Lung (tissue), 11 donors: ENCODE measurements at regions not wholly inside any gene's neighbourhood (a gene's known extent, or its start where the extent isn't known, plus 50 kb on each side); places are given as distances from the start of the nearest gene placed in this dataset.

Experiments used
- ATAC-seq: fragments of 200-7000 bp; cut with Tn5 transposase; one replicate; pipeline ENCODE4 v1.9.1; 2020; ENCODE audit warnings: moderate number of reproducible peaks; ENCODE audit not compliant: insufficient read depth, low FRiP score
- DNase-seq, 3 donors: peaks; one replicate each; pipeline ENCODE4 v3.0.0-alpha.2; 2013 to 2017
- H3K27ac ChIP-seq, 2 donors: one replicate each; pipeline ENCODE4 v1.5.1; 2013; ENCODE audit warnings: mild to moderate bottlenecking in 2 of 2, moderate library complexity in 2 of 2, control low read depth in 1 of 2, inconsistent platforms in 1 of 2, low read depth in 1 of 2, low read length in 1 of 2
- H3K27me3 ChIP-seq, 3 donors: one replicate each; pipeline ENCODE4 v1.5.1; 2013; ENCODE audit warnings: low read length in 2 of 3; ENCODE audit not compliant: control insufficient read depth in 3 of 3, insufficient read depth in 3 of 3
- H3K36me3 ChIP-seq, 4 donors: one replicate each; pipeline ENCODE4 v1.5.1; 2013; ENCODE audit warnings: low read length in 4 of 4, mild to moderate bottlenecking in 1 of 4, moderate library complexity in 1 of 4; ENCODE audit not compliant: control insufficient read depth in 4 of 4, insufficient read depth in 4 of 4
- H3K4me1 ChIP-seq, 5 donors: one replicate each; pipeline ENCODE4 v1.5.1; 2013; ENCODE audit warnings: low read length in 5 of 5, mild to moderate bottlenecking in 2 of 5, moderate library complexity in 1 of 5; ENCODE audit not compliant: control insufficient read depth in 5 of 5, insufficient read depth in 5 of 5
- H3K4me3 ChIP-seq: one replicate; pipeline ENCODE4 v1.5.1; 2013; ENCODE audit warnings: mild to moderate bottlenecking, control low read depth, moderate library complexity
- H3K9ac ChIP-seq, 2 donors: one replicate each; pipeline ENCODE4 v1.5.1; 2013; ENCODE audit warnings: low read length in 2 of 2, control low read depth in 1 of 2; ENCODE audit not compliant: insufficient read depth in 1 of 2
- H3K9me3 ChIP-seq, 4 donors: one replicate each; pipeline ENCODE4 v1.5.1; 2013; ENCODE audit warnings: low read length in 3 of 4, mild to moderate bottlenecking in 1 of 4, moderate library complexity in 1 of 4; ENCODE audit not compliant: control insufficient read depth in 4 of 4, insufficient read depth in 3 of 4
- CTCF ChIP-seq: IDR thresholded peaks from 2 replicates; pipeline ENCODE4 v1.5.1; 2012; ENCODE audit warnings: mild to moderate bottlenecking; ENCODE audit errors: control extremely low read depth, extremely low read depth
- WGBS, 2 donors: extraction: QIAGEN DNeasy Blood & Tissue Kit; methylation state at CpG; one replicate each; pipeline ENCODE4 v1.1.7; 2013; 5-methylcytosine and 5-hydroxymethylcytosine counted together
- donor health status: control.
- donor health status: control.
- donor health status: Bipolar disorder and iron deficiency.
- donor health status: healthy.
- donor health status: DM: yes; HTN: yes; CAD: no.

GRCh38 chr5:124114911-124115310, 602.9 kb downstream of the CSNK1G3 start:
- ATAC-seq (no peak), DNase-seq (no peak)
- H3K36me3 ChIP-seq: no peaks in the 10 kb centered on the region
- no peak overlapping the region for H3K9ac ChIP-seq
- H3K27ac ChIP-seq: no peak overlapping the region
- H3K4me3 ChIP-seq: no peak overlapping the region
- no peak for TF ChIP-seq CTCF
- H3K4me1 ChIP-seq: peaks cover 0 to 6% (median 0%) of the 10 kb centered on the region in 5 donors
- peaks cover 0 to 2% (median 0%) of the 10 kb centered on the region in 4 donors for H3K9me3 ChIP-seq
- no peaks in the 10 kb centered on the region for H3K27me3 ChIP-seq

GRCh38 chr5:124111886-124112285, 599.9 kb downstream of the CSNK1G3 start:
- 91 to 95% methylated on average over 2 of the region's 2 CpGs for WGBS, 2 donors
- no peak overlapping the region for H3K9ac ChIP-seq

GRCh38 chr5:124110942-124111341, 599.0 kb downstream of the CSNK1G3 start:
- no peaks in the 10 kb centered on the region for H3K27me3 ChIP-seq
- H3K4me1 ChIP-seq: peaks cover 0 to 6% (median 0%) of the 10 kb centered on the region in 5 donors
- no peak for ATAC-seq
- no peak overlapping the region for H3K4me3 ChIP-seq
- no peak overlapping the region for H3K9ac ChIP-seq
- H3K36me3 ChIP-seq: no peaks in the 10 kb centered on the region
- peak in 2 of 3 donors; percentile 30 to 59 for DNase-seq
- WGBS, 2 donors: 81 to 82% methylated on average over 1 of the region's 1 CpG
- no peak for TF ChIP-seq CTCF
- no peak overlapping the region for H3K27ac ChIP-seq
- H3K9me3 ChIP-seq: no peaks in the 10 kb centered on the region

More at GRCh38 chr5:124111886-124112285, 599.9 kb downstream of the CSNK1G3 start:
- Histone ChIP-seq H3K4me1 (peaks cover 0 to 6% (median 0%) of the 10 kb centered on the region in 5 donors), H3K27me3 (no peaks in the 10 kb centered on the region), H3K4me3 (no peak overlapping the region), H3K27ac (no peak overlapping the region), H3K36me3 (no peaks in the 10 kb centered on the region), H3K9me3 (no peaks in the 10 kb centered on the region)
- no peak for TF ChIP-seq CTCF
- no peak for ATAC-seq
- no peak for DNase-seq

GRCh38 chr5:124105326-124105725, 593.3 kb downstream of the CSNK1G3 start:
- Histone ChIP-seq H3K27me3 (no peaks in the 10 kb centered on the region), H3K4me3 (no peak overlapping the region), H3K9ac (no peak overlapping the region), H3K27ac (no peak overlapping the region), H3K36me3 (no peaks in the 10 kb centered on the region), H3K4me1 (peaks cover 0 to 15% (median 0%) of the 10 kb centered on the region in 5 donors), H3K9me3 (no peaks in the 10 kb centered on the region)
- no peak for ATAC-seq
- 75 to 77% methylated on average over 2 of the region's 2 CpGs for WGBS, 2 donors
- DNase-seq: no peak
- no peak for TF ChIP-seq CTCF
